H9 (cell line): ENCODE measurements at regions not wholly inside any gene's neighbourhood (a gene's known extent, or its start where the extent isn't known, plus 50 kb on each side); places are given as distances from the start of the nearest gene placed in this dataset.
A peak's percentile ranks its signal among the peaks of the same experiment; 100 is the strongest.

ENCODE experiments used
- DNase-seq: peaks from one replicate; pipeline ENCODE4 v3.0.0-alpha.2; 2017
- H2AFZ ChIP-seq: one replicate; pipeline ENCODE4 v1.6.1; 2013; ENCODE audit warnings: mild to moderate bottlenecking, low read length, control low read depth, moderate library complexity
- H2AK5ac ChIP-seq: 2 replicates; pipeline ENCODE4 v1.6.1; 2013; ENCODE audit warnings: low read length, control low read depth, mixed read lengths; ENCODE audit not compliant: insufficient read length
- H2BK120ac ChIP-seq: one replicate; pipeline ENCODE4 v1.6.1; 2013; ENCODE audit warnings: low read depth, mild to moderate bottlenecking, low read length, control low read depth, inconsistent platforms; ENCODE audit not compliant: poor library complexity, severe bottlenecking
- H2BK12ac ChIP-seq: 2 replicates; pipeline ENCODE4 v1.6.1; 2013; ENCODE audit warnings: low read length, control low read depth, mixed read lengths, low read depth; ENCODE audit not compliant: insufficient read length
- H2BK15ac ChIP-seq: 2 replicates; pipeline ENCODE4 v1.6.1; 2013; ENCODE audit warnings: low read depth, low read length, control low read depth
- H2BK20ac ChIP-seq: one replicate; pipeline ENCODE4 v1.6.1; 2013; ENCODE audit warnings: low read depth, mild to moderate bottlenecking, low read length, control low read depth, inconsistent platforms; ENCODE audit not compliant: poor library complexity, severe bottlenecking
- H2BK5ac ChIP-seq: 2 replicates; pipeline ENCODE4 v1.6.1; 2013; ENCODE audit warnings: low read length, control low read depth, mixed read lengths; ENCODE audit not compliant: insufficient read length
- H3K14ac ChIP-seq: 2 replicates; pipeline ENCODE4 v1.6.1; 2013; ENCODE audit warnings: low read length, control low read depth; ENCODE audit not compliant: insufficient read depth
- H3K18ac ChIP-seq: 2 replicates; pipeline ENCODE4 v1.6.1; 2013; ENCODE audit warnings: low read depth, mild to moderate bottlenecking, mixed read lengths, low read length, control low read depth; ENCODE audit not compliant: insufficient read length
- H3K23ac ChIP-seq: 2 replicates; pipeline ENCODE4 v1.6.1; 2013; ENCODE audit warnings: low read length, control low read depth, mixed read lengths, low read depth; ENCODE audit not compliant: insufficient read length
- H3K23me2 ChIP-seq: 2 replicates; pipeline ENCODE4 v1.6.1; 2013; ENCODE audit warnings: low read depth, mild to moderate bottlenecking, mixed read lengths, low read length, control low read depth; ENCODE audit not compliant: insufficient read length, poor library complexity, severe bottlenecking
- H3K27ac ChIP-seq: 2 replicates; pipeline ENCODE4 v1.5.1; 2013; ENCODE audit warnings: low read length, control low read depth, mixed read lengths, low read depth; ENCODE audit not compliant: insufficient read length
- H3K27me3 ChIP-seq: 2 replicates; pipeline ENCODE4 v1.6.1; 2013; ENCODE audit warnings: low read length, control low read depth, inconsistent platforms; ENCODE audit not compliant: insufficient read depth
- H3K4ac ChIP-seq: 2 replicates; pipeline ENCODE4 v1.6.1; 2013; ENCODE audit warnings: low read depth, mild to moderate bottlenecking, control low read depth, inconsistent platforms, low read length, moderate library complexity
- H3K4me1 ChIP-seq: 2 replicates; pipeline ENCODE4 v1.6.1; 2013; ENCODE audit warnings: low read length, control low read depth, inconsistent platforms; ENCODE audit not compliant: insufficient read depth
- H3K4me2 ChIP-seq: 2 replicates; pipeline ENCODE4 v1.6.1; 2013; ENCODE audit warnings: low read length, control low read depth, mixed read lengths; ENCODE audit not compliant: insufficient read length, insufficient read depth
- H3K56ac ChIP-seq: 2 replicates; pipeline ENCODE4 v1.6.1; 2013; ENCODE audit warnings: low read depth, mild to moderate bottlenecking, mixed read lengths, low read length, control low read depth; ENCODE audit not compliant: insufficient read length
- H3K79me1 ChIP-seq: 2 replicates; pipeline ENCODE4 v1.6.1; 2013; ENCODE audit warnings: low read depth, mild to moderate bottlenecking, moderate library complexity, low read length, control low read depth, inconsistent platforms; ENCODE audit not compliant: insufficient read depth, poor library complexity, severe bottlenecking
- H3K79me2 ChIP-seq: 2 replicates; pipeline ENCODE4 v1.6.1; 2013; ENCODE audit warnings: low read length, control low read depth, inconsistent platforms; ENCODE audit not compliant: insufficient read depth
- H3K9ac ChIP-seq: 2 replicates; pipeline ENCODE4 v1.6.1; 2013; ENCODE audit warnings: low read length, control low read depth, mixed read lengths; ENCODE audit not compliant: insufficient read length; ENCODE audit errors: extremely low read depth
- H3K9me3 ChIP-seq: one replicate; pipeline ENCODE4 v1.6.1; 2013; ENCODE audit warnings: low read depth, low read length, inconsistent platforms; ENCODE audit not compliant: control insufficient read depth
- H3T11ph ChIP-seq: one replicate; pipeline ENCODE4 v1.6.1; 2013; ENCODE audit warnings: mild to moderate bottlenecking, low read length, control low read depth, inconsistent platforms
- H4K20me1 ChIP-seq: one replicate; pipeline ENCODE4 v1.6.1; 2013; ENCODE audit not compliant: control insufficient read depth, insufficient read length, insufficient read depth
- H4K5ac ChIP-seq: 2 replicates; pipeline ENCODE4 v1.6.1; 2013; ENCODE audit warnings: low read depth, mild to moderate bottlenecking, mixed read lengths, low read length, control low read depth; ENCODE audit not compliant: insufficient read length
- H4K8ac ChIP-seq: replicated peaks from 2 replicates; pipeline ENCODE4 v1.6.1; 2013; ENCODE audit warnings: low read length, control low read depth, mixed read lengths, low read depth; ENCODE audit not compliant: insufficient read length
- H4K91ac ChIP-seq: 2 replicates; pipeline ENCODE4 v1.6.1; 2013; ENCODE audit warnings: low read depth, mild to moderate bottlenecking, moderate library complexity, mixed read lengths, low read length, control low read depth; ENCODE audit not compliant: insufficient read length
- H3K27ac Mint-ChIP-seq, 3 experiments: 2 replicates in 2 of 3; 3 replicates in 1 of 3; pipeline ENCODE4 v1.8.0; 2020 to 2021; ENCODE audit warnings: mixed read lengths in 3 of 3, mild to moderate bottlenecking in 1 of 3, moderate library complexity in 1 of 3
- H3K27me3 Mint-ChIP-seq: 2 replicates; pipeline ENCODE4 v1.8.0; 2021; ENCODE audit warnings: low read depth, mild to moderate bottlenecking, moderate library complexity, mixed read lengths
- H3K36me3 Mint-ChIP-seq, 3 experiments: 2 replicates in 2 of 3; 3 replicates in 1 of 3; pipeline ENCODE4 v1.8.0; 2020 to 2021; ENCODE audit warnings: low read depth in 3 of 3, mixed read lengths in 3 of 3; ENCODE audit not compliant: insufficient read depth in 1 of 3
- H3K4me1 Mint-ChIP-seq, 2 experiments: 2 replicates each; pipeline ENCODE4 v1.8.0; 2020; ENCODE audit warnings: mixed read lengths in 2 of 2
- H3K4me3 Mint-ChIP-seq, 2 experiments: 2 replicates in 1 of 2; 3 replicates in 1 of 2; pipeline ENCODE4 v1.8.0; 2020 to 2021; ENCODE audit warnings: mild to moderate bottlenecking in 2 of 2, mixed read lengths in 2 of 2, moderate library complexity in 1 of 2
- H3K9me3 Mint-ChIP-seq, 2 experiments: 2 replicates in 1 of 2; 3 replicates in 1 of 2; pipeline ENCODE4 v1.8.0; 2020; ENCODE audit warnings: mild to moderate bottlenecking in 2 of 2, mixed read lengths in 2 of 2, moderate library complexity in 1 of 2
- WGBS: extraction: QIAGEN DNeasy Blood & Tissue Kit; methylation state at CpG from one replicate; pipeline ENCODE4 v1.1.7; 2013; ENCODE audit warnings: missing lambda C conversion rate, low lambda C conversion rate, mixed read lengths; ENCODE audit not compliant: insufficient read length; ENCODE audit errors: extremely low coverage; 5-methylcytosine and 5-hydroxymethylcytosine counted together
- TF ChIP-seq, protein P1 (sequence below): fragments of 200-600 bp; sonication (generic); conservative IDR thresholded peaks from 3 replicates; pipeline ENCODE4 v1.8.0; 2021; ENCODE audit warnings: antibody characterized with exemption, mild to moderate bottlenecking

DNA sequence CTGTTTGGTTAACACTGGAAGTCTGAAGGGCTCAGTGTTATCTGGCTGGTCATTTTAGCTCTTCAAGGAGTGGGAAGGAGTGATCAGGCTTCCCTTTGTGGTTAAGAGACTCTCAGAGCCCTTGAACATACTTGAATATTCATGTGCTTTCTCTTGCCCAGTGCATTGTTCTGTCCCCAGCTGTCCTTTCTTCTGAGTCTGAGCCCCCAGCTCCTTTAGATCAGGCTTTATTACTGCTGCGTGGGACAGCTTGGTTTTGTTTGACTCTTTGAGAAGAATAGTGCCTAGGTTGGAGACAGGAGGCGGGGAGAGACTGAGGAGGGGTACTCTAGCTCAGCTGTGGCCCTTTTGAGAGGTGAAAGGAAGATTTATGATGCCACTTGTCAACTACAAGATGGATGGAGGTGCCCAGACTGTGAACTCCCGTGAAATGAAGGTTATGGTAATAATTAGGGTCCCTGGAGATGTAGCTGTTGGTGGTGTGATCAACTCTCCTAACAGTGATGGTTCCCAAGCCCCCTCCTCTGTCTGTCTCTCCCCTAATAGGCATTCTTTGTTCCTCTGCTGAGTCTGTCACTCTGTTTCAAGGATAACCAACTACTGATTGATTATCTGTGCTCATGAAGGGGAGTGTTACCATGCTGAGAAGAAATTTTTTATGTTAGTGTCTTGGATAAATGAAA is 83.1 kb upstream of the GLRA1 start:
- Histone ChIP-seq H3T11ph (no peak overlapping the region), H2AFZ (no peak overlapping the region), H2BK12ac (no peak overlapping the region), H4K8ac (no peak overlapping the region), H3K18ac (no peak overlapping the region), H3K23ac (no peak overlapping the region), H3K14ac (no peak overlapping the region), H3K4ac (no peak overlapping the region), H4K5ac (no peak overlapping the region), H3K56ac (no peak overlapping the region), H2AK5ac (no peak overlapping the region), H2BK120ac (no peak overlapping the region), H3K27ac (no peak overlapping the region), H3K4me1 (peaks cover 3% of the 10 kb centered on the region; the same call in 1 of the 2 replicates), H3K79me2 (no peaks in the 10 kb centered on the region), H3K4me2 (no peak overlapping the region), H3K9me3 (no peaks in the 10 kb centered on the region), H3K79me1 (no peaks in the 10 kb centered on the region), H3K23me2 (no peaks in the 10 kb centered on the region), H2BK20ac (no peak overlapping the region), H4K91ac (no peak overlapping the region), H2BK5ac (no peak overlapping the region), H2BK15ac (no peak overlapping the region), H3K27me3 (no peaks in the 10 kb centered on the region), H3K9ac (no peak overlapping the region), H4K20me1 (no peaks in the 10 kb centered on the region)
- Mint-ChIP-seq H3K4me1 (peaks cover 14 to 16% of the 10 kb centered on the region in 2 experiments), H3K27me3 (peaks cover 6% of the 10 kb centered on the region), H3K9me3 (no peaks in the 10 kb centered on the region), H3K4me3 (no peak overlapping the region), H3K27ac (peak overlapping the region in 1 of 3 experiments; percentile 86; a peak in 3 of 7 replicates), H3K36me3 (no peaks in the 10 kb centered on the region)
- DNase-seq, result peak; percentile 30
- WGBS, result no CpG with 5 or more reads among the region's 3 CpGs
- TF ChIP-seq, protein P1, sequence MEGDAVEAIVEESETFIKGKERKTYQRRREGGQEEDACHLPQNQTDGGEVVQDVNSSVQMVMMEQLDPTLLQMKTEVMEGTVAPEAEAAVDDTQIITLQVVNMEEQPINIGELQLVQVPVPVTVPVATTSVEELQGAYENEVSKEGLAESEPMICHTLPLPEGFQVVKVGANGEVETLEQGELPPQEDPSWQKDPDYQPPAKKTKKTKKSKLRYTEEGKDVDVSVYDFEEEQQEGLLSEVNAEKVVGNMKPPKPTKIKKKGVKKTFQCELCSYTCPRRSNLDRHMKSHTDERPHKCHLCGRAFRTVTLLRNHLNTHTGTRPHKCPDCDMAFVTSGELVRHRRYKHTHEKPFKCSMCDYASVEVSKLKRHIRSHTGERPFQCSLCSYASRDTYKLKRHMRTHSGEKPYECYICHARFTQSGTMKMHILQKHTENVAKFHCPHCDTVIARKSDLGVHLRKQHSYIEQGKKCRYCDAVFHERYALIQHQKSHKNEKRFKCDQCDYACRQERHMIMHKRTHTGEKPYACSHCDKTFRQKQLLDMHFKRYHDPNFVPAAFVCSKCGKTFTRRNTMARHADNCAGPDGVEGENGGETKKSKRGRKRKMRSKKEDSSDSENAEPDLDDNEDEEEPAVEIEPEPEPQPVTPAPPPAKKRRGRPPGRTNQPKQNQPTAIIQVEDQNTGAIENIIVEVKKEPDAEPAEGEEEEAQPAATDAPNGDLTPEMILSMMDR, result no peak
